ENCODE measurements at regions not wholly inside any gene's neighbourhood (a gene's known extent, or its start where the extent isn't known, plus 50 kb on each side); places are given as distances from the start of the nearest gene placed in this dataset.

DNA sequence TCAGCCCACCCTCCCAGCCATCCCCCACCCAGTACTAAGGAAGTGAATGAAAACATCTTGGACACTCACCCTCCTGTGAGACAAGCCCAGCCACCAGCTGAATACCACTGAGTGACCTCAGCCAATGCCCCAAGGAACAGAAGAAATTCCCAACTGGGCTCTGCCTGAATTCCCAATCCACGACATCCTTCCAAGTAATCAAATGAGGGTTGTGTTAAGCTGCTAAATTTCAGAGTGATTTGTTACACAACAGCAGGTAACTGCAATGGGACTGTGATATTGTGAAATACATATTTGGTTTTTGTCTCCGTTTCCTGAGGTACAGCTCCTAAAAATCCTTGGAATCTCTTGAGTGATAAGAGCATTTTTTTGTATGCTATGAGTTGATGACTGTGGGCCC is 578.7 kb upstream of the CDH11 start:
- H3K4me1 ChIP-seq (ENCODE audit: control insufficient read depth in 1 of 2, insufficient read depth in 2 of 2, low read length in 2 of 2) = no peaks in the 10 kb centered on the region
- H3K9ac ChIP-seq (ENCODE audit: low read length) = no peak overlapping the region
- intact Hi-C loops (cut with micrococcal nuclease) = no loop called here
- H3K4me3 ChIP-seq (replicated peaks in 1 of 2; ENCODE audit: low read depth in 1 of 2, low read length in 2 of 2) = no peak overlapping the region
- no peaks in the 10 kb centered on the region for H3K79me2 ChIP-seq (ENCODE audit: insufficient read depth, low read length)
- no peak overlapping the region for H3K27ac ChIP-seq (ENCODE audit: low read depth, low read length)
- H3K9me2 ChIP-seq (ENCODE audit: insufficient read depth) = no peaks in the 10 kb centered on the region
- no peaks in the 10 kb centered on the region for H4K20me1 ChIP-seq (ENCODE audit: insufficient read depth)
- DNase-seq (ENCODE audit: low read depth, low spot score) (no peak), ATAC-seq (no peak)
- POLR2A ChIA-PET = no interaction called here
- H3K36me3 ChIP-seq (ENCODE audit: control insufficient read depth in 1 of 2, insufficient read depth in 2 of 2, low read length in 2 of 2) = no peaks in the 10 kb centered on the region
- no peaks in the 10 kb centered on the region for H3K9me3 ChIP-seq (ENCODE audit: control insufficient read depth in 1 of 2, insufficient read depth in 1 of 2, low read depth in 1 of 2, low read length in 2 of 2)
- RAD21 ChIA-PET (ENCODE audit: low non-redundant PET in 1 of 2, low total read pairs in 2 of 2, uncharacterized antibody in 2 of 2, unreplicated experiment in 2 of 2) = no interaction called here
- no peak overlapping the region for H2AFZ ChIP-seq (ENCODE audit: low read depth, low read length, poor library complexity, severe bottlenecking)
- no TSS peak for BruUV-seq (replicated peaks)
- CTCF ChIA-PET = no interaction called here
- TF ChIP-seq ZNF274 (IDR thresholded peaks at IDR 0.05; ENCODE audit: low read depth, low read length) (no peak), SP1 (IDR thresholded peaks at IDR 0.05; ENCODE audit: low read depth) (no peak), JUND (IDR thresholded peaks at IDR 0.05) (no peak), ATF3 (IDR thresholded peaks at IDR 0.05) (no peak), SRF (IDR thresholded peaks at IDR 0.05; ENCODE audit: low read depth) (no peak)
- TF ChIP-seq, protein P1, sequence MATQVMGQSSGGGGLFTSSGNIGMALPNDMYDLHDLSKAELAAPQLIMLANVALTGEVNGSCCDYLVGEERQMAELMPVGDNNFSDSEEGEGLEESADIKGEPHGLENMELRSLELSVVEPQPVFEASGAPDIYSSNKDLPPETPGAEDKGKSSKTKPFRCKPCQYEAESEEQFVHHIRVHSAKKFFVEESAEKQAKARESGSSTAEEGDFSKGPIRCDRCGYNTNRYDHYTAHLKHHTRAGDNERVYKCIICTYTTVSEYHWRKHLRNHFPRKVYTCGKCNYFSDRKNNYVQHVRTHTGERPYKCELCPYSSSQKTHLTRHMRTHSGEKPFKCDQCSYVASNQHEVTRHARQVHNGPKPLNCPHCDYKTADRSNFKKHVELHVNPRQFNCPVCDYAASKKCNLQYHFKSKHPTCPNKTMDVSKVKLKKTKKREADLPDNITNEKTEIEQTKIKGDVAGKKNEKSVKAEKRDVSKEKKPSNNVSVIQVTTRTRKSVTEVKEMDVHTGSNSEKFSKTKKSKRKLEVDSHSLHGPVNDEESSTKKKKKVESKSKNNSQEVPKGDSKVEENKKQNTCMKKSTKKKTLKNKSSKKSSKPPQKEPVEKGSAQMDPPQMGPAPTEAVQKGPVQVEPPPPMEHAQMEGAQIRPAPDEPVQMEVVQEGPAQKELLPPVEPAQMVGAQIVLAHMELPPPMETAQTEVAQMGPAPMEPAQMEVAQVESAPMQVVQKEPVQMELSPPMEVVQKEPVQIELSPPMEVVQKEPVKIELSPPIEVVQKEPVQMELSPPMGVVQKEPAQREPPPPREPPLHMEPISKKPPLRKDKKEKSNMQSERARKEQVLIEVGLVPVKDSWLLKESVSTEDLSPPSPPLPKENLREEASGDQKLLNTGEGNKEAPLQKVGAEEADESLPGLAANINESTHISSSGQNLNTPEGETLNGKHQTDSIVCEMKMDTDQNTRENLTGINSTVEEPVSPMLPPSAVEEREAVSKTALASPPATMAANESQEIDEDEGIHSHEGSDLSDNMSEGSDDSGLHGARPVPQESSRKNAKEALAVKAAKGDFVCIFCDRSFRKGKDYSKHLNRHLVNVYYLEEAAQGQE (IDR thresholded peaks at IDR 0.05; ENCODE audit: low read depth) = no peak
- no peaks in the 10 kb centered on the region for H3K27me3 ChIP-seq (ENCODE audit: insufficient read depth, low read length)
- no peak overlapping the region for H3K4me2 ChIP-seq (ENCODE audit: low read length)

GRCh38 chr16:65698791-65699321 is 577.0 kb upstream of the CDH11 start:
- ChIA-PET RAD21 (ENCODE audit: low non-redundant PET in 1 of 2, low total read pairs in 2 of 2, uncharacterized antibody in 2 of 2, unreplicated experiment in 2 of 2) (no interaction called here), CTCF (no interaction called here), POLR2A (no interaction called here)
- no peak overlapping the region for H3K27ac ChIP-seq (ENCODE audit: low read depth, low read length)
- no peaks in the 10 kb centered on the region for H3K79me2 ChIP-seq (ENCODE audit: insufficient read depth, low read length)
- intact Hi-C loops (cut with micrococcal nuclease) = no loop called here
- H3K9ac ChIP-seq (ENCODE audit: low read length) = no peak overlapping the region
- no peak overlapping the region for H3K4me3 ChIP-seq (replicated peaks in 1 of 2; ENCODE audit: low read depth in 1 of 2, low read length in 2 of 2)
- H3K36me3 ChIP-seq (ENCODE audit: control insufficient read depth in 1 of 2, insufficient read depth in 2 of 2, low read length in 2 of 2) = no peaks in the 10 kb centered on the region
- TF ChIP-seq, protein P2, sequence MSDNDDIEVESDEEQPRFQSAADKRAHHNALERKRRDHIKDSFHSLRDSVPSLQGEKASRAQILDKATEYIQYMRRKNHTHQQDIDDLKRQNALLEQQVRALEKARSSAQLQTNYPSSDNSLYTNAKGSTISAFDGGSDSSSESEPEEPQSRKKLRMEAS (IDR thresholded peaks at IDR 0.05) = no peak
- DNase-seq (ENCODE audit: low read depth, low spot score) (no peak), ATAC-seq (no peak)
- H3K4me1 ChIP-seq (ENCODE audit: control insufficient read depth in 1 of 2, insufficient read depth in 2 of 2, low read length in 2 of 2) = no peaks in the 10 kb centered on the region
- H3K27me3 ChIP-seq (ENCODE audit: insufficient read depth, low read length) = no peaks in the 10 kb centered on the region
- H2AFZ ChIP-seq (ENCODE audit: low read depth, low read length, poor library complexity, severe bottlenecking) = no peak overlapping the region
- no TSS peak for BruUV-seq (replicated peaks)
- no peak overlapping the region for H3K4me2 ChIP-seq (ENCODE audit: low read length)
- no peaks in the 10 kb centered on the region for H3K9me2 ChIP-seq (ENCODE audit: insufficient read depth)
- no peaks in the 10 kb centered on the region for H3K9me3 ChIP-seq (ENCODE audit: control insufficient read depth in 1 of 2, insufficient read depth in 1 of 2, low read depth in 1 of 2, low read length in 2 of 2)
- H4K20me1 ChIP-seq (ENCODE audit: insufficient read depth) = no peaks in the 10 kb centered on the region
